ENCODE measurements at regions not wholly inside any gene's neighbourhood (a gene's known extent, or its start where the extent isn't known, plus 50 kb on each side); places are given as distances from the start of the nearest gene placed in this dataset.

DNA sequence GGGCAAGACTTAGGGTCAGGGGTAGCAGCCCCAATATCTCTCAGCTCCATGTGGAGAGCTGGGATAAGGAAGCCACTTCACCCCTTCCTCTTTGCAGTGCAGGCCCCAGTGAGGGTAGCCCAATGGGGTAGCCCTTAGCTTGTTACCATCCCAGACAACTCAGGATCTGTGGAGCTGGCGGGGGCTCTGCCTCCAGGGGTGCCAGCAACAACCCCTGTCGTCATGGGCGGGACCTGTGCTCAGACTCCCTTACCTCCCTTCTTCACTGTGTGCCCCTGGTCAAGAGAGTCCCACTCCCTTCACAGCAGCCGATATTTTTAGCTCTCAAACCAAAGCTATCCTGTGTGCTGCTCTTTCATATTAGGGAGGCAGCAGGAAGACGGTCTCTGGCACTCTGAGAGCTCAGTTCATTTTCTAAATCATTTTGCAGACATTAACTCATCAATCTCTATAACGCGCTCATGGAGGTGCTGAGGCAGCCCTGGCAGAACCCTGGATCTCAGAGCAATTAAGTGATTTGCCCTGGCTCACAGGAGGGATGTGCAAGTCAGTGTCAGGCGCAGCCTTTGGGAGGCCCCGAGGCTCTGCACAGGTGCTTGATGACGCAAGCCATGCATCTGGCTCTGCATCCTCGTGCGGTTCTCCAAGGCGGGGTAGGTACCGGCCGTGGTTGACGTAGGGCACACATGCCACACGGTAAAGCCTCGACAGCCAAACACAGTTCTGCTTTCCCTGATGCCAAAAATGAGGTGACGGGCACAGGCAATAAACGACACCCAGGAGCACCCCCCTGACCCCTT lies 357.6 kb downstream of the SHANK2 start:
- no peak for DNase-seq (ENCODE audit: low read depth)
- TF ChIP-seq, protein P1, sequence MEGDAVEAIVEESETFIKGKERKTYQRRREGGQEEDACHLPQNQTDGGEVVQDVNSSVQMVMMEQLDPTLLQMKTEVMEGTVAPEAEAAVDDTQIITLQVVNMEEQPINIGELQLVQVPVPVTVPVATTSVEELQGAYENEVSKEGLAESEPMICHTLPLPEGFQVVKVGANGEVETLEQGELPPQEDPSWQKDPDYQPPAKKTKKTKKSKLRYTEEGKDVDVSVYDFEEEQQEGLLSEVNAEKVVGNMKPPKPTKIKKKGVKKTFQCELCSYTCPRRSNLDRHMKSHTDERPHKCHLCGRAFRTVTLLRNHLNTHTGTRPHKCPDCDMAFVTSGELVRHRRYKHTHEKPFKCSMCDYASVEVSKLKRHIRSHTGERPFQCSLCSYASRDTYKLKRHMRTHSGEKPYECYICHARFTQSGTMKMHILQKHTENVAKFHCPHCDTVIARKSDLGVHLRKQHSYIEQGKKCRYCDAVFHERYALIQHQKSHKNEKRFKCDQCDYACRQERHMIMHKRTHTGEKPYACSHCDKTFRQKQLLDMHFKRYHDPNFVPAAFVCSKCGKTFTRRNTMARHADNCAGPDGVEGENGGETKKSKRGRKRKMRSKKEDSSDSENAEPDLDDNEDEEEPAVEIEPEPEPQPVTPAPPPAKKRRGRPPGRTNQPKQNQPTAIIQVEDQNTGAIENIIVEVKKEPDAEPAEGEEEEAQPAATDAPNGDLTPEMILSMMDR (IDR thresholded peaks at IDR 0.05; ENCODE audit: low read depth, low read length), result no peak
- TF ChIP-seq, protein P2, sequence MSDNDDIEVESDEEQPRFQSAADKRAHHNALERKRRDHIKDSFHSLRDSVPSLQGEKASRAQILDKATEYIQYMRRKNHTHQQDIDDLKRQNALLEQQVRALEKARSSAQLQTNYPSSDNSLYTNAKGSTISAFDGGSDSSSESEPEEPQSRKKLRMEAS (IDR thresholded peaks at IDR 0.05; ENCODE audit: low read depth, low read length), result no peak
- TF ChIP-seq MYC (IDR thresholded peaks at IDR 0.05; ENCODE audit: low read depth, low read length) (no peak), POLR2A (IDR thresholded peaks at IDR 0.05; ENCODE audit: extremely low read depth, insufficient read length) (no peak)
- no peak overlapping the region for H3K4me3 ChIP-seq (ENCODE audit: low read depth, low read length)

DNA sequence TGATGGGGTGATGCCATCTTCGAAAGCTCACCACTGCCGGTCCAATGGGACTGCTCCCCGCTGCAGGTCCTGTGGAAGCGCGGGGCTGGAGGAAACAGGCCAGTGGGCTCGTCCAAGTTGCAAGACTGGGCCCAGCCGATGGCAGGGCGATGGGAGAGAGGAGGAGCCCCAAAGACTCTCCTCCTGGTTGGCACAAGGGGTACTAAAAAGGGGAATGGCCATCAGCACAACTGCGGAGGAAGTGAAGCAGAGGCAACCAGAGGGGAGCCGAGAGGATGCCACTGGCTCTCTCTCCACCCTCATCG lies 357.1 kb downstream of the SHANK2 start:
- no peak for DNase-seq (ENCODE audit: low read depth)

DNA sequence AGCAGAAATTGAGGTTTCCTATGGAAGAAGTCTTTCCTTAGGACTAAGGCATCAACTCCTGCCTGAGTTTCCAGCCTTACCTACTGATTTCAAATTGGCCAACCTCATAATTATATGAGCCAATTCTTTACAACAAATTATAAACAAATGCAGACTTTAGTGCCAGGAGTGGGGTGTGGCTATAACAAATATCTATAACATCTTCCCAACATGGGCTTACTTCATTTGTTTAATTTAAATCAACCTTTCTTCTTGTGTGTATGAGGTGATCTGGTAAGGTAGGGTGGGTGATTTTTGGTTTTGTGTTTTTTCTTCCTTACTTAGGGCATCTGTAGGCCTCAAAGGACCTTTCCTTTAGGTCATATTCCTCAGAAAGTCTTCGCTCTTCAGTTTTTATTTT lies 354.9 kb downstream of the SHANK2 start:
- no peak overlapping the region for H3K4me3 ChIP-seq (ENCODE audit: low read depth, low read length)
- no peak for TF ChIP-seq POLR2A (IDR thresholded peaks at IDR 0.05; ENCODE audit: extremely low read depth, insufficient read length)
- TF ChIP-seq, protein P2 (IDR thresholded peaks at IDR 0.05; ENCODE audit: low read depth, low read length), result no peak
- TF ChIP-seq, protein P1 (IDR thresholded peaks at IDR 0.05; ENCODE audit: low read depth, low read length), result no peak
- no peak for TF ChIP-seq MYC (IDR thresholded peaks at IDR 0.05; ENCODE audit: low read depth, low read length)
- DNase-seq (ENCODE audit: low read depth), result no peak

More for the DNA sequence above, 357.1 kb downstream of the SHANK2 start:
- no peak overlapping the region for H3K4me3 ChIP-seq (ENCODE audit: low read depth, low read length)
- no peak for TF ChIP-seq POLR2A (IDR thresholded peaks at IDR 0.05; ENCODE audit: extremely low read depth, insufficient read length)
- TF ChIP-seq MYC (IDR thresholded peaks at IDR 0.05; ENCODE audit: low read depth, low read length), result no peak
- TF ChIP-seq, protein P2 (IDR thresholded peaks at IDR 0.05; ENCODE audit: low read depth, low read length), result no peak
- TF ChIP-seq, protein P1 (IDR thresholded peaks at IDR 0.05; ENCODE audit: low read depth, low read length), result no peak

DNA sequence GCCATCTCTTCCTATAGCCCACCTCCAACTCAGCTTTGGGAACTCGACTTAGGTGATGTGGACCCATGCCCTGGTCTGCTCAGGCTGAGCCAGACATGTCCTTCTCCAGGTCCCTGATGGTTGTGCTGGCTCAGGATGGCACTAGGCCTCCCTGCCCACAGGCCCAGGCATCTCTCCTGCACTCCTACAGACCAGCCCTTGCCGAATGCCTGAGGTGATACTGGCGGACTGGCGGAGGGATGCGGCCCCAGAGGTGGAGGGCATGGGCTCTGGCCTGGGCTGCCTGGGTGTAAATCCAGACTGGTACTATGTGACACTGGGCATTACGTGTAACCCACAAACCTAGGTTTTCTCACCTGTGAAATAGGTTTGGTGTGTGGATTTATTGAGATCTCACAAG lies 352.8 kb downstream of the SHANK2 start:
- DNase-seq (ENCODE audit: low read depth), result no peak
- TF ChIP-seq, protein P1 (IDR thresholded peaks at IDR 0.05; ENCODE audit: low read depth, low read length), result no peak

DNA sequence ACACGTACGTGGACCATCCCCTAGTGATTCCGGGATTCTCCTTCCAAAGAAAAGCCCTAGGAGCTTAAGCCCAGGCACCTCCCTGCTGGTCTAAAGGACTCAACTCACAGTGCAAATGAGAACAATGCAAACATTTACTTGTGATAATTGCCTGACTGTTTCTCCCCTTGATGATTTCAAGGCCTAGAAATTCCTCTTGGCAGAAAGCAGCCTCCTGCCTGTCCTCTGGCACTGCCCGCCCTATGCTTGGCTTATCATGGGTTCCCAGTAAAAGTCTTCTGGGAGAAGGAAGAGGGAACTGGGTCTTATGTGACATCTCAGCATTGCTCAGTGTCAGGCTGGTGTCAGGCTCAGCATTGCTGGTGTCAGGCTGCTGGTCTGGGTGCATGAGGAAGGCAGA lies 351.8 kb downstream of the SHANK2 start:
- no peak overlapping the region for H3K4me3 ChIP-seq (ENCODE audit: low read depth, low read length)
- TF ChIP-seq, protein P1 (IDR thresholded peaks at IDR 0.05; ENCODE audit: low read depth, low read length), result no peak
- TF ChIP-seq POLR2A (IDR thresholded peaks at IDR 0.05; ENCODE audit: extremely low read depth, insufficient read length), result no peak
- TF ChIP-seq MYC (IDR thresholded peaks at IDR 0.05; ENCODE audit: low read depth, low read length), result no peak
- TF ChIP-seq, protein P2 (IDR thresholded peaks at IDR 0.05; ENCODE audit: low read depth, low read length), result no peak
- no peak for DNase-seq (ENCODE audit: low read depth)

More for the DNA sequence above, 352.8 kb downstream of the SHANK2 start:
- H3K4me3 ChIP-seq (ENCODE audit: low read depth, low read length), result no peak overlapping the region

Data from NB4 (cell line).